WTC11 (cell line): ENCODE measurements at regions not wholly inside any gene's neighbourhood (a gene's known extent, or its start where the extent isn't known, plus 50 kb on each side); places are given as distances from the start of the nearest gene placed in this dataset.

ENCODE experiments used
- CREM ChIP-seq: sonication (generic); formaldehyde crosslinking; IDR thresholded peaks from 2 replicates; pipeline ENCODE4 v1.8.1; 2022; ENCODE audit warnings: mild to moderate bottlenecking, missing genetic modification reagents, moderate library complexity
- JAZF1 ChIP-seq: fragments of 250-450 bp; sonication (Bioruptor Pico); IDR thresholded peaks from 2 replicates; pipeline ENCODE4 v1.9.0; 2021; ENCODE audit warnings: moderate library complexity, mild to moderate bottlenecking, inconsistent platforms
- JUN ChIP-seq: sonication (generic); formaldehyde crosslinking; IDR thresholded peaks from 2 replicates; pipeline ENCODE4 v1.8.0; 2023; ENCODE audit warnings: mild to moderate bottlenecking, missing genetic modification reagents
- TP53 ChIP-seq: sonication (generic); formaldehyde crosslinking; IDR thresholded peaks from 2 replicates; pipeline ENCODE4 v1.8.1; 2023; ENCODE audit warnings: mild to moderate bottlenecking, missing genetic modification reagents
- ZNF232 ChIP-seq: sonication (generic); formaldehyde crosslinking; IDR thresholded peaks from 2 replicates; pipeline ENCODE4 v1.8.0; 2022; ENCODE audit warnings: mild to moderate bottlenecking, missing genetic modification reagents
- TF ChIP-seq, protein P1 (sequence below): sonication (generic); formaldehyde crosslinking; IDR thresholded peaks from 2 replicates; pipeline ENCODE4 v1.8.0; 2022; ENCODE audit warnings: mild to moderate bottlenecking, missing genetic modification reagents
- TF ChIP-seq, protein P2 (sequence below): fragments of 250-450 bp; sonication (Bioruptor Pico); IDR thresholded peaks from 2 replicates; pipeline ENCODE4 v1.9.0; 2021; ENCODE audit warnings: mild to moderate bottlenecking
- TF ChIP-seq, protein P3 (sequence below): fragments of 200-600 bp; IDR thresholded peaks from 2 replicates; pipeline ENCODE4 v1.8.0; 2022; ENCODE audit warnings: antibody characterized with exemption
- TF ChIP-seq, protein P4 (sequence below): sonication (generic); formaldehyde crosslinking; IDR thresholded peaks from 2 replicates; pipeline ENCODE4 v1.8.0; 2022; ENCODE audit warnings: mild to moderate bottlenecking, missing genetic modification reagents
- TF ChIP-seq, protein P5 (sequence below): sonication (generic); formaldehyde crosslinking; IDR thresholded peaks from 2 replicates; pipeline ENCODE4 v1.8.0; 2022; ENCODE audit warnings: mild to moderate bottlenecking, missing genetic modification reagents
- TF ChIP-seq, protein P6 (sequence below): sonication (generic); formaldehyde crosslinking; conservative IDR thresholded peaks from 2 replicates; pipeline ENCODE4 v1.8.1; 2022; ENCODE audit warnings: mild to moderate bottlenecking, missing genetic modification reagents

DNA sequence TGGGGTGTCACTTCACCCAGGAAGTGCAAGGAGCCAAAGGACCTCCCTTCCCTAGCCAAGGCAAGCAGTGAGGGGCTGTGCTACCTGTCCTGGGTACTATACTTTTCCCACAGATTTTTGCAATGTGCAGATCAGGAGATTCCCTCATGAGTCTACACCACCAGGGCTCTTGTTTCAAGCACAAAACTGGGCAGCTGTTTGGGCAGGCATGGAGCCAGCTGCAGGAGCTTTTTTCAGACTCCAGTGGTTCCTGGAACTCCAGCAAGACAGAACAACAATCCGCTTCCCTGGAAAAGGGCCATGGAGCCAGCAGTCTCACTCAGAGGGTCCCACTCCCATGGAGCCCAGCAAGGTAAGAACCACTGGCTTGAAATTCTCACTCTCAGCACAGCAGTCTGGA, 1649.6 kb downstream of the LRRC4C start:
- TF ChIP-seq, protein P1, sequence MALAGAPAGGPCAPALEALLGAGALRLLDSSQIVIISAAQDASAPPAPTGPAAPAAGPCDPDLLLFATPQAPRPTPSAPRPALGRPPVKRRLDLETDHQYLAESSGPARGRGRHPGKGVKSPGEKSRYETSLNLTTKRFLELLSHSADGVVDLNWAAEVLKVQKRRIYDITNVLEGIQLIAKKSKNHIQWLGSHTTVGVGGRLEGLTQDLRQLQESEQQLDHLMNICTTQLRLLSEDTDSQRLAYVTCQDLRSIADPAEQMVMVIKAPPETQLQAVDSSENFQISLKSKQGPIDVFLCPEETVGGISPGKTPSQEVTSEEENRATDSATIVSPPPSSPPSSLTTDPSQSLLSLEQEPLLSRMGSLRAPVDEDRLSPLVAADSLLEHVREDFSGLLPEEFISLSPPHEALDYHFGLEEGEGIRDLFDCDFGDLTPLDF (CRISPR knock-in tag), result no peak
- TF ChIP-seq, protein P2, sequence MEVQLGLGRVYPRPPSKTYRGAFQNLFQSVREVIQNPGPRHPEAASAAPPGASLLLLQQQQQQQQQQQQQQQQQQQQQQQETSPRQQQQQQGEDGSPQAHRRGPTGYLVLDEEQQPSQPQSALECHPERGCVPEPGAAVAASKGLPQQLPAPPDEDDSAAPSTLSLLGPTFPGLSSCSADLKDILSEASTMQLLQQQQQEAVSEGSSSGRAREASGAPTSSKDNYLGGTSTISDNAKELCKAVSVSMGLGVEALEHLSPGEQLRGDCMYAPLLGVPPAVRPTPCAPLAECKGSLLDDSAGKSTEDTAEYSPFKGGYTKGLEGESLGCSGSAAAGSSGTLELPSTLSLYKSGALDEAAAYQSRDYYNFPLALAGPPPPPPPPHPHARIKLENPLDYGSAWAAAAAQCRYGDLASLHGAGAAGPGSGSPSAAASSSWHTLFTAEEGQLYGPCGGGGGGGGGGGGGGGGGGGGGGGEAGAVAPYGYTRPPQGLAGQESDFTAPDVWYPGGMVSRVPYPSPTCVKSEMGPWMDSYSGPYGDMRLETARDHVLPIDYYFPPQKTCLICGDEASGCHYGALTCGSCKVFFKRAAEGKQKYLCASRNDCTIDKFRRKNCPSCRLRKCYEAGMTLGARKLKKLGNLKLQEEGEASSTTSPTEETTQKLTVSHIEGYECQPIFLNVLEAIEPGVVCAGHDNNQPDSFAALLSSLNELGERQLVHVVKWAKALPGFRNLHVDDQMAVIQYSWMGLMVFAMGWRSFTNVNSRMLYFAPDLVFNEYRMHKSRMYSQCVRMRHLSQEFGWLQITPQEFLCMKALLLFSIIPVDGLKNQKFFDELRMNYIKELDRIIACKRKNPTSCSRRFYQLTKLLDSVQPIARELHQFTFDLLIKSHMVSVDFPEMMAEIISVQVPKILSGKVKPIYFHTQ (CRISPR knock-in tag), result no peak
- TF ChIP-seq JAZF1 (CRISPR knock-in tag) (no peak), ZNF232 (CRISPR knock-in tag) (no peak), CREM (CRISPR knock-in tag) (no peak), TP53 (CRISPR knock-in tag) (no peak), JUN (no peak)
- TF ChIP-seq, protein P3, sequence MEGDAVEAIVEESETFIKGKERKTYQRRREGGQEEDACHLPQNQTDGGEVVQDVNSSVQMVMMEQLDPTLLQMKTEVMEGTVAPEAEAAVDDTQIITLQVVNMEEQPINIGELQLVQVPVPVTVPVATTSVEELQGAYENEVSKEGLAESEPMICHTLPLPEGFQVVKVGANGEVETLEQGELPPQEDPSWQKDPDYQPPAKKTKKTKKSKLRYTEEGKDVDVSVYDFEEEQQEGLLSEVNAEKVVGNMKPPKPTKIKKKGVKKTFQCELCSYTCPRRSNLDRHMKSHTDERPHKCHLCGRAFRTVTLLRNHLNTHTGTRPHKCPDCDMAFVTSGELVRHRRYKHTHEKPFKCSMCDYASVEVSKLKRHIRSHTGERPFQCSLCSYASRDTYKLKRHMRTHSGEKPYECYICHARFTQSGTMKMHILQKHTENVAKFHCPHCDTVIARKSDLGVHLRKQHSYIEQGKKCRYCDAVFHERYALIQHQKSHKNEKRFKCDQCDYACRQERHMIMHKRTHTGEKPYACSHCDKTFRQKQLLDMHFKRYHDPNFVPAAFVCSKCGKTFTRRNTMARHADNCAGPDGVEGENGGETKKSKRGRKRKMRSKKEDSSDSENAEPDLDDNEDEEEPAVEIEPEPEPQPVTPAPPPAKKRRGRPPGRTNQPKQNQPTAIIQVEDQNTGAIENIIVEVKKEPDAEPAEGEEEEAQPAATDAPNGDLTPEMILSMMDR, result no peak
- TF ChIP-seq, protein P4, sequence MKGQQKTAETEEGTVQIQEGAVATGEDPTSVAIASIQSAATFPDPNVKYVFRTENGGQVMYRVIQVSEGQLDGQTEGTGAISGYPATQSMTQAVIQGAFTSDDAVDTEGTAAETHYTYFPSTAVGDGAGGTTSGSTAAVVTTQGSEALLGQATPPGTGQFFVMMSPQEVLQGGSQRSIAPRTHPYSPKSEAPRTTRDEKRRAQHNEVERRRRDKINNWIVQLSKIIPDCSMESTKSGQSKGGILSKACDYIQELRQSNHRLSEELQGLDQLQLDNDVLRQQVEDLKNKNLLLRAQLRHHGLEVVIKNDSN (CRISPR knock-in tag), result no peak
- TF ChIP-seq, protein P5, sequence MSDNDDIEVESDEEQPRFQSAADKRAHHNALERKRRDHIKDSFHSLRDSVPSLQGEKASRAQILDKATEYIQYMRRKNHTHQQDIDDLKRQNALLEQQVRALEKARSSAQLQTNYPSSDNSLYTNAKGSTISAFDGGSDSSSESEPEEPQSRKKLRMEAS (CRISPR knock-in tag), result no peak
- TF ChIP-seq, protein P6, sequence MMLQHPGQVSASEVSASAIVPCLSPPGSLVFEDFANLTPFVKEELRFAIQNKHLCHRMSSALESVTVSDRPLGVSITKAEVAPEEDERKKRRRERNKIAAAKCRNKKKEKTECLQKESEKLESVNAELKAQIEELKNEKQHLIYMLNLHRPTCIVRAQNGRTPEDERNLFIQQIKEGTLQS (CRISPR knock-in tag), result no peak
